HG03175 (cell line): ENCODE measurements at regions not wholly inside any gene's neighbourhood (a gene's known extent, or its start where the extent isn't known, plus 50 kb on each side); places are given as distances from the start of the nearest gene placed in this dataset.
"Not testable (repeated sequence)": the region's sequence is repeated elsewhere in the genome, so short reads cannot be mapped to it uniquely, and the experiment has no call there.

Experiments
- ATAC-seq: cut with Tn5 transposase; IDR thresholded peaks from one replicate; pipeline ENCODE4 v1.9.1; 2021; ENCODE audit warnings: mild to moderate bottlenecking, moderate library complexity; ENCODE audit not compliant: unreplicated experiment

- no peak for ATAC-seq
These were observed 144.9 kb upstream of the PELI2 start for GRCh38 chr14:55973285-55973800.

GRCh38 chr14:55973911-55974630 is 144.1 kb upstream of the PELI2 start:
- no peak for ATAC-seq

- ATAC-seq: no peak
These were observed 142.8 kb upstream of the PELI2 start for GRCh38 chr14:55975281-55975910.

- no peak for ATAC-seq
These were observed 142.0 kb upstream of the PELI2 start for GRCh38 chr14:55976219-55976618.

- ATAC-seq: no peak
These were observed 141.6 kb upstream of the PELI2 start for GRCh38 chr14:55976655-55977054.

GRCh38 chr14:55977392-55978150 is 140.6 kb upstream of the PELI2 start:
- ATAC-seq: no peak

- no peak for ATAC-seq
These were observed 139.1 kb upstream of the PELI2 start for GRCh38 chr14:55979096-55979495.

GRCh38 chr14:55979781-55980180 is 138.4 kb upstream of the PELI2 start:
- ATAC-seq: no peak

GRCh38 chr14:55980970-55981369 is 137.2 kb upstream of the PELI2 start:
- no peak for ATAC-seq

GRCh38 chr14:55986069-55986468 is 132.1 kb upstream of the PELI2 start:
- ATAC-seq: no peak

GRCh38 chr14:56000846-56001245 is 117.4 kb upstream of the PELI2 start:
- no peak for ATAC-seq

- ATAC-seq: no peak
These were observed 115.9 kb upstream of the PELI2 start for GRCh38 chr14:56002342-56002741.

GRCh38 chr14:56002876-56003625 is 115.2 kb upstream of the PELI2 start:
- ATAC-seq: peak; percentile 71

GRCh38 chr14:56004323-56004722 is 113.9 kb upstream of the PELI2 start:
- ATAC-seq: no peak

- peak; percentile 77 for ATAC-seq
These were observed 113.4 kb upstream of the PELI2 start for GRCh38 chr14:56004786-56005185.

GRCh38 chr14:56005191-56006053 is 112.8 kb upstream of the PELI2 start:
- no peak for ATAC-seq

GRCh38 chr14:56007491-56007890 is 110.7 kb upstream of the PELI2 start:
- not testable (repeated sequence) for ATAC-seq

- peak; percentile 49 for ATAC-seq
These were observed 110.1 kb upstream of the PELI2 start for GRCh38 chr14:56008150-56008549.

GRCh38 chr14:56008661-56009060 is 109.5 kb upstream of the PELI2 start:
- not testable (repeated sequence) for ATAC-seq

- no peak for ATAC-seq
These were observed 94.5 kb upstream of the PELI2 start for GRCh38 chr14:56023661-56024081.
